Globus pallidus (tissue), 1 donor: ENCODE measurements at regions not wholly inside any gene's neighbourhood (a gene's known extent, or its start where the extent isn't known, plus 50 kb on each side); places are given as distances from the start of the nearest gene placed in this dataset.

Source experiments
- DNase-seq: peaks from one replicate; pipeline ENCODE4 v3.0.0-alpha.2; 2015; ENCODE audit warnings: low spot score

- DNase-seq = no peak
These were observed 758.5 kb upstream of the RBFOX1 start for GRCh38 chr16:6574146-6574545.

GRCh38 chr16:6573577-6573976 is 759.1 kb upstream of the RBFOX1 start:
- DNase-seq = peak; percentile 69

- DNase-seq = no peak
These were observed 761.6 kb upstream of the RBFOX1 start for GRCh38 chr16:6571044-6571443.

GRCh38 chr16:6570530-6570929 is 762.1 kb upstream of the RBFOX1 start:
- DNase-seq = no peak

DNA sequence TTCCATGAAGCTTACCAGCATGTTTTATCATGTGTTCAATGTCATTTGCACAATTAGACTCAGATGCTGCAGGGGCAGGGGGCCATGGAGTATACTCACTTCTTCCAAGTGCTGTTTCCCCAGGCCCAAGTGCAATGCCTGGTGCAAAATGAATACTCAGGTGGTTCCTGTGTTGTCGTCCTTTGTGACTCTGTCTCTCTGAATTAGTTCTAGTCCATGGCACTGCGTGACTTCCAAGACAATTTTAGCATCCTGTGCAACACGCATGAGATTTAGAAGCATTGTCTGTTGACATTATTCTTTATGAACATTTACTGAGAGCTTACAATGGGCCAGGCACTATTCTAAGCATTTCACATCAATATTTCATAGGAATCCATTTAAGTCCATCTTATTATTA is 769.7 kb upstream of the RBFOX1 start:
- no peak for DNase-seq

DNA sequence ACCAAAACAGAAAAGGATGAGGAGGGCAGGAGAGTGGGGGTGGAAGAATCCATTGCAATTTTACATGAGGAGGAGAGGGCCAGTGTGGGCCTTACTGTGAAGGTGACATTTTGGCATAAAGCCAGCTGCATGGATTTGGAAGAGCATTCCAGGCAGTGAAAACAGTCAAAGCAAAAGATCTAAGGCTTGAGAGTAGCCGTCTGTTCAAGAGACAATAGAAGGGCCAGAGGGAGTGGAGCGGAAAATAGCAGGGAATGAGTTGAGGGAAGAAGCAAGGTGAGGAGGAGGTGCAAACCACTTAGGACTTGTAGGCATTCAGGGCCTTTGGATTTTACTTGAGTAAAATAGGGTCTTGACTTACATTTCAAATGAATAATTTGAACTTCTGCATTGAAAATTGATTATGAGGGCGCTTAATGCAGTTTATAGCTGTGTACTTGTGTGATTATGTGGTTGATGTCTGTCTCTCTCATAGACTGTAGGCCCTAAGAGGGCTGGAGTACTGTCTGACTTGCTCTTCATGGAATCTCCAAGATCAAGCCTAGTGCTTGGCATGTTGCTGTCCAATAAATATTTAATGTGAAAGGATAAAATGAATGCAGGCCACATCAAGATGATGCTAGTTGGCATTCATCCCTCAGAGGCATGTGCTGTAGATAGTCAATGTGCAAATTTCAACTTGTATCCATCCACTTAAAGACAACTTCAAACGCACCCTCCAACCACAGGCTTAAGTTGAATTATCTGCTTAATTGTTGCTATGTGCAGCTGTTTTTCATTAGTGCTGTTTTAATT is 772.1 kb upstream of the RBFOX1 start:
- no peak for DNase-seq

DNA sequence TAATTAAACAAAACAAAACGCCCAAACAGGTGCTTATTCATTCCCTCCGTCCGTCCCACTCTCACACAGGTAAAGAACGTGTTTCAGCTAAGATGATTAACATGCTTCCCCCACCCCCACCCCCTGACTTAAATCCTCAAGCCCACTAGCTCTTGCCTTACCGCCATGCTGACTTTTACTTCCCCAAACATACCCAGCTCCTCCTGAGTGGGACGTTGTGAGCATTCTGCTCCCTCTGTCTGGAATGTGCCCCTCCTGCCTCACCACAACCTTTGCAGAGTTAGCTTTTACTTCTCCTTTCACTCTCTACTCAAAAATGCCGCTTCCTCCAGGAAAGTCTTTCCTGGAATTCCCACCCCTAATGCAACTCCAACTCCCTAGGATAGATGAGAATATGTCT is 774.0 kb upstream of the RBFOX1 start:
- no peak for DNase-seq

GRCh38 chr16:6558126-6558525 is 774.5 kb upstream of the RBFOX1 start:
- DNase-seq = no peak

DNA sequence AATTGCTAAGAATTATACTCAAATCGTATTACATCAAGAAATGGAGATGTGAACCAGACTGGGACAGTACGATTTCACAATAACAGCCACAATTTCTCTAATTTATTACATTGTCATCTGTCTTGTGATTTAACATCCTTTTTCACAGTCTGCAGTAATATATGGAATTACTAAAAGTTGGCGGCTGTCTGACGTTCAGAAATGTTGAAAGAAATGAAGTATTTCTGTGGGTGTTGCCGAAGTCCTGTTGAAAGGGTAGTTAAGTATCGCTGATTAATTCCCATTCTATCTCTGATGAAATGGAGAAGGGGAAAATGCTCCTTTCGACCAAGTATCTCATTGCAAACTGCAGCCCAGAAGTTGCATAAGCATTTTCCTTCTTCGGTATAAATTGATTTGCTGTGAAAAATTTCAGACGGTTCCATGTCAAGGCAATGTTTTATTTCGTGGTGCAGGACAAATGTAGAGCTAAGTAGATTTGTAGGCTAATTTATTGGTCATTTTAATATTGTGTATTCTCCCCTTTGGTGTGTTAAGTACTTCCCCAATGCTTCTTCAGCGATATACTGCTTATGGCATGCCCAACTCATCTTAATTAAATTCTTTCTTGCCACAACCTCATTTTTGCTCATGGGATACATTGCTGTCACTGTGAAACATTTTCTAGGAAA is 775.2 kb upstream of the RBFOX1 start:
- DNase-seq = no peak

GRCh38 chr16:6549415-6549814 is 783.2 kb upstream of the RBFOX1 start:
- DNase-seq = no peak

- no peak for DNase-seq
These were observed 784.1 kb upstream of the RBFOX1 start for GRCh38 chr16:6548507-6548906.

DNA sequence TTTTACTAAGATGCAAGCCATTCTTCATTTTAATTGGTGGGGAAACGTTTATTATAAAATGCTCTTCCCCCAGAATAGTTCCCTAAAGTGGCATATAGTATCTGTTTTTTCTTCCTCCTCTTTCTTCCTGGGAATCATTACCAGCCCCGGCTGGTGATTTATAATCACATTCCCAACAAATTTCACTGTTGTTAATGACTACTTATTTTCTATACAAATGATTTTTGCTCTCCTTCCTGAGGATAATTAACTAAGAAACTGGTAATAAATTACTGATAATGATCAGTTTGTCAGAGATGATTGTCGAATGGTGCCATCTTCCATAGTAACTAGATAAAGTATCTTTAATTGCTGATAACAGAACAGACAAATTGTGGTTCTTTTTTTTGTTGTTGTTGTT is 785.5 kb upstream of the RBFOX1 start:
- DNase-seq = no peak

DNA sequence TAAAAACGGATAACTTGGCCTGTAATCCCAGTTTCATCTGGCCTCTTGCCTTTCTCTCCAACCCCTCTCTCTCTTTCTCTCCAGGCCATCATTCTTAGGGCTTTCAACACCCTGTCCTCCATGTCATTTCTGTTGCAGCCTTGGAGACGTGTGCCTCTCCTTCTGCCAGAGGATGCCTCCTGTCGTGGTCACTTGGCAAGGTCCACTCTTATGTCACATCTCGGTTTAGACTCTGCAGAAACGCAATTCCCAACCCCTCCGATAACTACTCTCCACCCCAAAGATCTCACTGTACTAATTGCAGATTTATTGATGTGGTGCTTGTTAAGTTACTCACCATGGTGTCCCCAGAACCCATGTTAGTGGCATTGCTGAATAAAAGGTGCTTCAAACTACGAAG is 787.3 kb upstream of the RBFOX1 start:
- no peak for DNase-seq

DNA sequence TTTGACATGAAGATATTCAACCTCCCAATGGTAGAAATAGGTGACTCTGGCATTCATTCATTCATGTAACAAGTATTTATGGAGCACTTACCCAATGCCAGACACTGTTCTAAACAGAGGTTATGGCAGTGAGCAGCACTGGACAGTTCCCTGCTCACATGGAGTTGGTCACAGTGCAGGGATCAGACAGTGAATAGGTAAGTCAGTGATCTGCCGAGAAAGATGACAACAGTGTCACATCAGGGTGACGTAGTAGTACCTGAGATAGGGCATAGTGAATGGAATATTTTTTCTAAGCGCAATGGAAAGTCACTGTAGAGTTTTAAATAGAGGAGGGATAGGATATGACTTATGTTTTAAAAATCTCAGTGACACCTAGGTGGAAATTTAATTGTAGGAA is 791.4 kb upstream of the RBFOX1 start:
- no peak for DNase-seq

- DNase-seq = no peak
These were observed 796.2 kb upstream of the RBFOX1 start for GRCh38 chr16:6536411-6536810.

DNA sequence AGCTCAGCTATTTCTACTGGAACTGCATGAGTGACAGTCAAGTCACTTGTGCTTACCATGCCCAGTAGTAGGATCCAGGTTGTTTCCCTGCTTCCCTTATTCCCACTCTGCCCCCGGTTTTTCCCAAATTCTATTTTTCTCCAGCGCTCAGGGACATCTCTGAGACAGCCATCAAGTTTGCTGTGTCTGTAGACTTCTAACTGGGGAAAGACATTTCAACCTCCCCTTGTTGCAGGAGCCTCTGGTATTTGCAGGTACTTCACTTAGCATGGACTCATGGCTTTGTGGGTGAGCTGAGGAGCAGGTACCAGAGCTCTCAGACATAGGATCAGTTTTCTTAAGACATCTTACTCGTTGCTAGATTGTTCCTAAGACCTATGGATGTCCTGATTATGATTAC is 801.6 kb upstream of the RBFOX1 start:
- DNase-seq = no peak

DNA sequence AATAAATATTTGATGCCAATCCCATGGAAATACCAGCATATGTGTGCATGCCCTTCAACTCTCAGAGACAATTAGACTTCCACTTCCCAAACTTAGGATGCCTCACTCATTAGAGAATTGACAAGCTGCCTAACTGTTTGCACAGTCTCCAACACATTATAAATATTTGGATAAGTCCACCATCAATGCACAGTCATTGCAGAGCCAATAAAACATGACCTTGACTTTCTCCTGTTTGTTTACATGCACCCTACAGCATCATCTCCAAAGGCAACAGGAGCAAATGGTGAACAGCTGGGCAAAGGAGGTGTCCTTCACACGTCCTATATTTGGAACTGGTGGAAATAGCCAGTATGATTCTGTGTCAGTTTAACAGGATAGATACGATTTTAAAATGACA is 804.4 kb upstream of the RBFOX1 start:
- DNase-seq = no peak

DNA sequence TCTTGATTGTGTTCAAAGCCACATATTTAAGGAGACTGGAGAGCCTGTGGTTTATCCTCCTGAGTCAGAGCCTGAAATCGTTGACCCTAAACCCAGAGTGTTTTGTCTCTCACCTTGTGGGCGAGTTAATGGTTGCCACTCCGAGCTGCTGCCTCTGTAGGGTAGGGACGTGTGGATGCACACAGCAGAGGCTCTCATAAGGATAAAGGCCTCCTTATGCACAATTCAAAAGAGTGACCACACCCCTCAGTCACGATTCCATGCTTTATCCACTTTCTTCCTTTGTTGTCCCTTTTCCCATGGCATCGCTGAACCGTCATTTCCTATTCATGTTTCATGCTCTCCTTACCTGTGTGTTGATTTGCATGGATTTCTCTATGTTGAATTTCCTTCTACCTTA is 805.0 kb upstream of the RBFOX1 start:
- DNase-seq = no peak

DNA sequence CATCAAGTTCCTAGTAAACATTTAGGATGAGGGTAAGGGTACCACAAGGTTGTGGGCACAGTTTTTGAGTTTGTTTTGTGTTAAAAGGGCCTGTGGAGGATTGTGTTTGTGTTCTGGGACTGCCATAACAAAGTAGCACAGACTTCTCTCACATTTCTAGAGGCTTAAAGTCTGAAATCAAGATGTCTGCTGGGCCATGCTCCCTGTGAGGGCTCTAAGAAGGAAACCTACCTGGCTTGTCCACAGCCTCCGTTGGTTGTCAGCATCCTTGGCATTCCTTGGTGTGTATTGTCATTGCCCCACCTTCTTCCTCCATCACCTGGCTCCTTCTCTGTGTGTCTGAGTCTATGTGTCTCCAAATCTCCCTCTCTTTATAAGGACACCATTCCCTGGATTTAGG is 808.1 kb upstream of the RBFOX1 start:
- no peak for DNase-seq

DNA sequence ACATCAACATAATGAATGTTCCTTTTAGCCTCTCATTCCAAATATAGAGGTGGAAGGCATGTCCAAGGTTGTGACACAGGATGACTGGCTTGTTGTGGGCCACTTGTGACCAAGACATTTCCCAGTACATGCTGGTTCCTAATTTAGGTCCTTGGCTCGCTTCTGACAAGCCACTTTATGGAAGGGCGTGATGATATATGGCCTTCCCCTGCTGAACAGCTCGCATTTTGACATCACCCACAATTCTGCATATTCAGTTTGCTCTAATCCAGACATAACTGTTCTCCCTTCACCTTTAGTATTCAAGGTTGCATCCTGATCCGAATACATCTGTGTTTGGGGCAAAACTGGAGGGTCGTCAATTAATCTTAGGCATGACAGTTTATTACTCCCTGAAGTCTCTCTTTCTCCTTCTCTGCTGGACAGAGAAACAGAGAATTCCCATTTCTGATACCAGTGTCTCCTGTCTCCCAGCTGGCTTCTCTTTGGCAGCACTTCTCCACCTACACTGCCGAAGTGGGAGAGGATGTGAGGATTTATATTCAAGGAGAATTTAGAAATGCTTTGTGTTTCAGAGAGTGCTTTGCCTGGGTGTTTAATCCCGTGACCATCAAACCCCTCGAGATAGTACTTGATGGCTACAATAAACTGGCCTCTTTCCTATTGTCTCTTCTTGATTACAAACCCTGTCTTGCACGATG is 815.5 kb upstream of the RBFOX1 start:
- no peak for DNase-seq

GRCh38 chr16:6512512-6512911 is 820.1 kb upstream of the RBFOX1 start:
- no peak for DNase-seq

GRCh38 chr16:6510261-6510660 is 822.4 kb upstream of the RBFOX1 start:
- no peak for DNase-seq

- DNase-seq = no peak
These were observed 833.2 kb upstream of the RBFOX1 start for GRCh38 chr16:6499413-6499812.
